HS-27A (cell line): ENCODE measurements at regions not wholly inside any gene's neighbourhood (a gene's known extent, or its start where the extent isn't known, plus 50 kb on each side); places are given as distances from the start of the nearest gene placed in this dataset.

Source experiments
- DNase-seq: peaks from one replicate; pipeline ENCODE4 v3.0.0-alpha.2; 2012; ENCODE audit warnings: low read depth, missing footprints

DNA sequence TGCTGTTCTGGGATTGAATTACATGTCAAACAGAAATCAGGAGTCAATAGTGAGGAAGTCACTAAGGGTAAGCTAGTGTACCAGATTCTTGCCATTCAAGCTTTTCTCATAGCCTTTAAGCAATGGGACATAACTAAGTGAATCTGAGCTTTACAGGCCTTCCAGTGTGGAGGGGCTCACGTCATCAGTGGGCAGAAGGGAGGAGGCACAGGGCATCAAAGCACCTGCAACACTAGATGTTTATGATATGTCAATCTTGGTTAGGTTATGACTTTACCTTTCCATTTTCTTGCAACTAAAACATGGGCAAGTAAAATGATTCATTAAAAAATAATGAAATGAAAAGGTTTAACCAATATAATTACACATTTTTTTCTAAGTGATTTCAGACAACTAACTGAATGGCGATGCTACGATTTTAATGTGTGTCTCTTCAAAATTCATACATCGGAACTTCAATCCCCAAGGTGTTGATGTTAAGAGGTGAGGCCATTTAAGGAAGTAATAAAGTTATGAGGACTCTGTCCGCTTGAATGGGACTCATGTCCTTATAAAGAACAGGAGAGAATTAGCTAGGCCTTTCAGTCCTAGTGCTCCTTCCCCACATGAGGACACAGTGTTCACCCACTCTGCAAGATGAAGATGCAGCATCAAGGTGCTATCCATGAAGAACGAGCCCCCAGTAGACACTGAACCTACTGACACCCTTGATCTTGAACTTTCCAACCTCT is 1169.2 kb upstream of the NXPH2 start:
- DNase-seq, result no peak

- DNase-seq, result no peak
These were observed 1166.5 kb upstream of the NXPH2 start for GRCh38 chr2:139946690-139947089.

GRCh38 chr2:139940686-139941085 is 1160.5 kb upstream of the NXPH2 start:
- DNase-seq, result no peak

- DNase-seq, result no peak
These were observed 1145.7 kb upstream of the NXPH2 start for GRCh38 chr2:139925903-139926302.

GRCh38 chr2:139924070-139924469 is 1143.9 kb upstream of the NXPH2 start:
- no peak for DNase-seq

GRCh38 chr2:139918982-139919381 is 1138.8 kb upstream of the NXPH2 start:
- no peak for DNase-seq

- DNase-seq, result no peak
These were observed 1137.6 kb upstream of the NXPH2 start for GRCh38 chr2:139917690-139918384.

DNA sequence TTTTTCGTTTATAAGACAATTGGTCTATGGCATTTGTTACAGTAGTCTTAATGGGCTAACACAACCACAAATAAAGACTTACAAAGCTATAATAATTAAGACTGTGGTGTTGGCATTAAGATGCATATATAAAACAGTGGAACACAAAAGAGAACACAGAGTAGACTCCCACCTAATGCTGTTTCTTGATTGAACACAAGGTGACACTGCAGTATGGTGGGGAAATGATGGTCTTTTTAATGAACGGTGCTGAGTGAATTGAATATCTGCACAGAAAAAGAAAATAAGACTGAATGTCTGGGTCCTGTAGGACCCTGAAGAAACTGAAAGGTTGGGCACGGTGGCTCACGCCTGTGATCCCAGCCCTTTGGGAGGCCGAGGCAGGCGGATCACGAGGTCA is 1136.6 kb upstream of the NXPH2 start:
- no peak for DNase-seq

DNA sequence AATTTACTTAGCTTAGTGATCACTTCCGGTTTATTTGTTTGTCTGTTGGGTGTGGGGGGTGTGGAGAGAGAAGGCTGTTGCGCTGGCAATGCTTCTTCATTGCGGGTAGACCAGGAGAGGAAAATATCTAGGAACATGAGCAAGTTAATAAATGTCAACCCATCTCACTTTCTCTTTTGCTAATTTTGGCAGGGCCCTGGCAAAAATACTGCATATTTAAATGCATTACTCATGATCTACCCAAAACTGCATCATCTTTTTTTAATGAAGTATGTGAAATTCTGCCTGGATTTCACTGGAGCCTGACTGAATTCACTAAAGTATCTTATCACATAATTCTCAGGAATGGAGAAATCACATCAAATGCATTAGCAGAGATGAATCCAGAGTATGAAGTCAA is 1131.0 kb upstream of the NXPH2 start:
- DNase-seq, result no peak

DNA sequence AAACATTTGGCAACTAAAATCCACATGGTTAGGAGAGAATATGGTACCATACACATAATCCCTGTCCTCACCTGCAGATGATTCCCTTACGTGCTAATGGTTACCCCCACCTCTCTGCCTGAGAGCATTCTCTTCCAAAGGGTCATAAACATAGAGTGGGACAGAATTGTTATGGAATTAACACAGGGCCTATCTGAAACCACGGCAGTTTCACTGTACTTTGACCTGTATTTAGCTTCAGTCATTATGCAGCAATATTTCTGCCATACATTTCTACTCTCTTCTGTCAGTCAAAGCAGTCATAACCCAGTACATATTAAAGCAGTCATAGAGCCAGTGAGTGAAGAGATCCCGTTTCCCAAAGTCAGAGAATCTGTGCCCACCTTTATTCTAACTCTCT is 1128.9 kb upstream of the NXPH2 start:
- no peak for DNase-seq

GRCh38 chr2:139905624-139906023 is 1125.4 kb upstream of the NXPH2 start:
- DNase-seq, result no peak

GRCh38 chr2:139891636-139892035 is 1111.4 kb upstream of the NXPH2 start:
- DNase-seq, result no peak

GRCh38 chr2:139885921-139886498 is 1105.8 kb upstream of the NXPH2 start:
- DNase-seq, result no peak

- DNase-seq, result no peak
These were observed 1096.8 kb upstream of the NXPH2 start for GRCh38 chr2:139876964-139877363.

DNA sequence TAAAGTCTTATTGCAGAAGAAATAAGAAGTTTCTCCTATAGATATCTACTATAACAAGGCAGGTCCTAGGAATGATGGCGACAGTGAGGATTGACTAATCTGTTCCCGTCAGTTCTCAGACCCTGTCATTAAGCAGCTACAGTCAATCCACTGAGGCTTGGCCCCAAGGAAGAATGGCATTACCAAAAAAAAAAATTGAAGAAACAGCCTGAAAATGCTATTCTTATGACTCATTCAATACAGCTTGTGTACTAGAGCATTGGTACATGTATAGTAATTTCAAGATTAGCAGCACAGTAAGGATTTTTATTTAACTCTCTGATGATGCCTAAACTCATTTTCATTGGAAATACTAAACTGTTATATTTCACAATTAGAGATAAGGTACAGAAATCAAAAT is 1096.1 kb upstream of the NXPH2 start:
- DNase-seq, result no peak

- DNase-seq, result no peak
These were observed 1092.3 kb upstream of the NXPH2 start for GRCh38 chr2:139872503-139872902.

GRCh38 chr2:139872032-139872431 is 1091.8 kb upstream of the NXPH2 start:
- DNase-seq, result no peak

GRCh38 chr2:139867601-139868226 is 1087.5 kb upstream of the NXPH2 start:
- DNase-seq, result no peak

GRCh38 chr2:139864821-139865302 is 1084.7 kb upstream of the NXPH2 start:
- no peak for DNase-seq

DNA sequence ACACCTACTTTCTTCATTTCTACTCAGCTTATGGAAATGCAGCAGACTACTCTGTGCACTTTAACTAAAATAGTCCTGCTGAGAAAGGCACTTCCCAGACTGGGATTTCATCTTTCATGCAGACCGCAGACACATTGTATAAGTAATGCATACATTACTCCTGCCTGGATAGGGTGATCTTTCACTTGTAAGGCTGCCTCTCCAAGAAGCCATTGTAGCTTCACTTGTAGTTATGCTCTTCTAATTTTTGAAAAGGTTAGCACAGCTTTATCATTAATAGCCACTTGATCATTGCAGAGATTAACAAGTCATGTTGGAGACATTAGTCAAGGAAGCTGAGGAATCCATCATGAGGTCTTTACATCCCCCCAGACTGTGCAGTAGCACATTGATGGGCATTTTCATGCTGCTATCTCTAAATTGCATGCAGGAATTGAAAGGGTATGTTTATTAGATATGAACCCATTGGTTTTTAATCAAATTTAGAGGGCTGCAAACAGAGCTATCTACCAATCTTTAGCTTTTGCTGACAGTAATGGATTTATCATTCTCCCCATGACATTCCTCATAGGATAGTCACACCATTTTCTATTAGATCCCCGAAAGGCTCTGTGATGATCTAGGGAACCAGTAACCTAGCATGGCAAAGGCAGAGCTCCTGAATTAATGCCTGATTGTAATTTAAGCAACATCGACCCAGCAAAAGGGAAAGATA is 1074.7 kb upstream of the NXPH2 start:
- DNase-seq, result no peak

DNA sequence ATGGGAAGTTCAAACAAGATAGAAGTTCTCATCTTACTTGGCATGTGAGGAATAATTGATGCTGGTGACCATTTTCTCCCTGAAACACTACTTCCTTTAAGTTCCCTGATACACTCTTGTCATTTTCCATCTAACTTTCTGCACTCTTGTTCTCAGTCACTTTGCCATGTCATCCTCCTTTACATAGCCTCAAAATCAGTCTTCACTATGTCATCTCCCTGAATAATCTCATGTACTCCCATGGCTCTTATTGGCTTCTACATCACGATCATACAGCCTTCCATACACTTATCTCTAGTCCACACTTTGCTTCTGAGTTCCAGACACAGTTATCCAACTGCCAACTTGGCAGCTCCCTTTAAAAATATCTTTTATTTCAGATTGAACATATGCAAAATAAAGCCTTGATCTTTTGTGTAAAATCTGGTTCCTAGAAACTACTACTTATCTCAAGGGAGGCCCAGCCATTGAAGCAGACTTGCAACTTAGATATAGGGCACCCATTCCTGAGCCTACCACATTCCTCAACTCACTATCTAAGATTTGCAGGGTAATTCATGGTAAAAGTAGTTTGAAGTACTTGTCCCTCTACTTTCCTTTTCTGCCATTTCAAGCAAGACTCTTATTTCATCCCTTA is 1070.2 kb upstream of the NXPH2 start:
- no peak for DNase-seq

- no peak for DNase-seq
These were observed 1056.6 kb upstream of the NXPH2 start for GRCh38 chr2:139836769-139837168.
